HG03108 (cell line): ENCODE measurements at regions not wholly inside any gene's neighbourhood (a gene's known extent, or its start where the extent isn't known, plus 50 kb on each side); places are given as distances from the start of the nearest gene placed in this dataset.

Experiments used
- ATAC-seq: cut with Tn5 transposase; IDR thresholded peaks from one replicate; pipeline ENCODE4 v1.9.1; 2021; ENCODE audit warnings: moderate library complexity; ENCODE audit not compliant: unreplicated experiment

- ATAC-seq: no peak
Measured at GRCh38 chr20:39150501-39150900, 188.4 kb downstream of the DHX35 start.

- no peak for ATAC-seq
Measured at GRCh38 chr20:39146394-39146793, 184.2 kb downstream of the DHX35 start.

- no peak for ATAC-seq
Measured at GRCh38 chr20:39145921-39146320, 183.8 kb downstream of the DHX35 start.

- no peak for ATAC-seq
Measured at GRCh38 chr20:39144757-39145156, 182.6 kb downstream of the DHX35 start.

- no peak for ATAC-seq
Measured at GRCh38 chr20:39142407-39143096, 180.4 kb downstream of the DHX35 start.

- no peak for ATAC-seq
Measured at GRCh38 chr20:39137299-39137698, 175.2 kb downstream of the DHX35 start.

GRCh38 chr20:39136798-39137197, 174.7 kb downstream of the DHX35 start:
- no peak for ATAC-seq

GRCh38 chr20:39135885-39136544, 173.9 kb downstream of the DHX35 start:
- no peak for ATAC-seq

GRCh38 chr20:39133201-39133600, 171.1 kb downstream of the DHX35 start:
- ATAC-seq: no peak

GRCh38 chr20:39132511-39132910, 170.4 kb downstream of the DHX35 start:
- no peak for ATAC-seq

GRCh38 chr20:39132093-39132492, 169.9 kb downstream of the DHX35 start:
- ATAC-seq: no peak

GRCh38 chr20:39130627-39131026, 168.5 kb downstream of the DHX35 start:
- ATAC-seq: no peak

- ATAC-seq: no peak
Measured at GRCh38 chr20:39129523-39129922, 167.4 kb downstream of the DHX35 start.

GRCh38 chr20:39124064-39124463, 161.9 kb downstream of the DHX35 start:
- no peak for ATAC-seq

- no peak for ATAC-seq
Measured at GRCh38 chr20:39123185-39123557, 161.0 kb downstream of the DHX35 start.

- ATAC-seq: no peak
Measured at GRCh38 chr20:39117491-39117890, 155.3 kb downstream of the DHX35 start.

- ATAC-seq: no peak
Measured at GRCh38 chr20:39116020-39116419, 153.9 kb downstream of the DHX35 start.

GRCh38 chr20:39112178-39112743, 150.1 kb downstream of the DHX35 start:
- ATAC-seq: no peak

- ATAC-seq: no peak
Measured at GRCh38 chr20:39111359-39112177, 149.4 kb downstream of the DHX35 start.

GRCh38 chr20:39110819-39111136, 148.6 kb downstream of the DHX35 start:
- ATAC-seq: no peak

- ATAC-seq: no peak
Measured at GRCh38 chr20:39109933-39110818, 148.0 kb downstream of the DHX35 start.
